ENCODE measurements at regions not wholly inside any gene's neighbourhood (a gene's known extent, or its start where the extent isn't known, plus 50 kb on each side); places are given as distances from the start of the nearest gene placed in this dataset.

DNA sequence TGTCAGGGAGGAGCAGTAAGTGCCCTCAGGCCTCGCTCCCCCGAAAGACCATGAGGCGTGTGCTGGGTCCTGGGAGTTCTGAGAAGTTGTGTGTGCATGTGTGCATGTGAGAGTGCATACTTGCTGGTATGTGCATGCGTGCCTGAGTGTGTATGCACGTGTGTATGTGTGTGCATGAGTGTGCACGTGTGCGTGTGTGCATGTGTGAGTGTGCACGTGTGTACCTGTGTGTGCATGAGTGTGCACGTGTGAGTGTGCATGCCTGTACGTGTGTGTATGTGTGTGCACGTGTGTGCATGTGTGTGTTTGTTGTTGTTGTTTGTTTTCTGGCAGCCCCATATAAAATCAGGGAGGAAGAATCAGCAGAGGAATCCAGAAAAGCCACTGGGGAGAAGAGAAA is 426.7 kb downstream of the IRX2 start:
- dilution Hi-C loops (cut with MboI; ENCODE audit: extremely low pct_ligation_motif_present, low sequenced_read_pairs) = no loop called here
- Histone ChIP-seq H3K27ac (ENCODE audit: insufficient read depth, low read depth, low read length) (no peak overlapping the region), H3K27me3 (ENCODE audit: control insufficient read depth in 2 of 2, insufficient read depth in 2 of 2, low read length in 2 of 2) (no peaks in the 10 kb centered on the region), H4K20me1 (replicated peaks; ENCODE audit: control insufficient read depth, extremely low read depth, insufficient read depth, low read length) (no peaks in the 10 kb centered on the region), H3K4me3 (replicated peaks in 1 of 3; ENCODE audit: insufficient read depth in 1 of 3, low read depth in 1 of 3, low read length in 3 of 3) (no peak overlapping the region), H2AFZ (ENCODE audit: low read depth, low read length) (no peak overlapping the region), H3K4me2 (ENCODE audit: insufficient read depth, low read length) (no peak overlapping the region), H3K79me2 (ENCODE audit: control insufficient read depth, insufficient read depth, low read length) (no peaks in the 10 kb centered on the region), H3K4me1 (ENCODE audit: control insufficient read depth, extremely low read depth, insufficient read depth, low read length) (no peaks in the 10 kb centered on the region), H3K9ac (replicated peaks; ENCODE audit: extremely low read depth, insufficient read depth, low read length) (no peak overlapping the region), H3K36me3 (ENCODE audit: control insufficient read depth in 2 of 2, extremely low read depth in 1 of 2, insufficient read depth in 2 of 2, low read length in 2 of 2) (no peaks in the 10 kb centered on the region), H3K9me1 (replicated peaks; ENCODE audit: control insufficient read depth, extremely low read depth, insufficient read depth, low read length) (no peaks in the 10 kb centered on the region), H3K9me3 (replicated peaks; ENCODE audit: control insufficient read depth, insufficient read depth, low read length) (no peaks in the 10 kb centered on the region)
- FAIRE-seq (no peak), DNase-seq (ENCODE audit: low read depth, low spot score) (no peak)
- TF ChIP-seq POLR2AphosphoS5 (IDR thresholded peaks at IDR 0.05; ENCODE audit: insufficient read depth, low read depth, low read length) (no peak), MYC (IDR thresholded peaks at IDR 0.05; ENCODE audit: low read depth, low read length) (no peak), JUN (IDR thresholded peaks at IDR 0.05; ENCODE audit: borderline replicate concordance, insufficient read depth, insufficient read length, low read depth) (no peak), CTCF (IDR thresholded peaks at IDR 0.05; ENCODE audit: extremely low read depth in 1 of 2, insufficient read depth in 1 of 2, low read depth in 1 of 2, low read length in 2 of 2) (no peak), POLR2A (IDR thresholded peaks at IDR 0.05; ENCODE audit: low read depth, low read length) (no peak), MAX (IDR thresholded peaks at IDR 0.05; ENCODE audit: insufficient read depth, insufficient read length) (no peak), FOS (IDR thresholded peaks at IDR 0.05; ENCODE audit: borderline replicate concordance, insufficient read depth, low read length) (no peak), GATA2 (IDR thresholded peaks at IDR 0.05; ENCODE audit: insufficient read depth, insufficient read length, low read depth, low read length) (no peak), EZH2 (IDR thresholded peaks at IDR 0.05; ENCODE audit: borderline replicate concordance, low read depth, low read length, severe bottlenecking) (no peak)
- ChIA-PET CTCF (no interaction called here), POLR2A (no interaction called here)
- intact Hi-C loops (cut with micrococcal nuclease) = no loop called here
- BruUV-seq (replicated peaks) = no TSS peak

Data from endothelial cell of umbilical vein (primary cell).